Osteocyte (in vitro differentiated cells): ENCODE measurements at regions not wholly inside any gene's neighbourhood (a gene's known extent, or its start where the extent isn't known, plus 50 kb on each side); places are given as distances from the start of the nearest gene placed in this dataset.

ENCODE experiments used
- DNase-seq: peaks from one replicate; pipeline ENCODE4 v3.0.0; 2021; ENCODE audit warnings: mixed read lengths; ENCODE audit not compliant: unreplicated experiment; ENCODE audit errors: extremely low spot score
- H3K27ac Mint-ChIP-seq: one replicate; pipeline ENCODE4 v1.8.0; 2021; ENCODE audit warnings: mild to moderate bottlenecking, mixed read lengths; ENCODE audit not compliant: unreplicated experiment
- H3K27me3 Mint-ChIP-seq: one replicate; pipeline ENCODE4 v1.8.0; 2021; ENCODE audit warnings: mixed read lengths; ENCODE audit not compliant: unreplicated experiment
- H3K36me3 Mint-ChIP-seq: one replicate; pipeline ENCODE4 v1.8.0; 2021; ENCODE audit warnings: mixed read lengths; ENCODE audit not compliant: unreplicated experiment
- H3K4me1 Mint-ChIP-seq: one replicate; pipeline ENCODE4 v1.8.0; 2021; ENCODE audit warnings: mixed read lengths; ENCODE audit not compliant: unreplicated experiment
- H3K4me3 Mint-ChIP-seq: one replicate; pipeline ENCODE4 v1.8.0; 2021; ENCODE audit warnings: mild to moderate bottlenecking, moderate library complexity, mixed read lengths; ENCODE audit not compliant: unreplicated experiment
- H3K9me3 Mint-ChIP-seq: one replicate; pipeline ENCODE4 v1.8.0; 2021; ENCODE audit warnings: mixed read lengths; ENCODE audit not compliant: unreplicated experiment
- TF ChIP-seq, protein P1 (sequence below): fragments of 200-600 bp; sonication (generic); IDR thresholded peaks from 2 replicates; pipeline ENCODE4 v1.5.0; 2021; ENCODE audit warnings: antibody characterized with exemption, mild to moderate bottlenecking, moderate library complexity

GRCh38 chr14:95811813-95812212, 64.8 kb upstream of the TUNAR start:
- Mint-ChIP-seq H3K4me3 (no peak overlapping the region), H3K9me3 (peaks cover 4% of the 10 kb centered on the region), H3K36me3 (no peaks in the 10 kb centered on the region), H3K27me3 (peaks cover 15% of the 10 kb centered on the region), H3K4me1 (no peaks in the 10 kb centered on the region), H3K27ac (no peak overlapping the region)
- DNase-seq, result peak; percentile 32
- TF ChIP-seq, protein P1, sequence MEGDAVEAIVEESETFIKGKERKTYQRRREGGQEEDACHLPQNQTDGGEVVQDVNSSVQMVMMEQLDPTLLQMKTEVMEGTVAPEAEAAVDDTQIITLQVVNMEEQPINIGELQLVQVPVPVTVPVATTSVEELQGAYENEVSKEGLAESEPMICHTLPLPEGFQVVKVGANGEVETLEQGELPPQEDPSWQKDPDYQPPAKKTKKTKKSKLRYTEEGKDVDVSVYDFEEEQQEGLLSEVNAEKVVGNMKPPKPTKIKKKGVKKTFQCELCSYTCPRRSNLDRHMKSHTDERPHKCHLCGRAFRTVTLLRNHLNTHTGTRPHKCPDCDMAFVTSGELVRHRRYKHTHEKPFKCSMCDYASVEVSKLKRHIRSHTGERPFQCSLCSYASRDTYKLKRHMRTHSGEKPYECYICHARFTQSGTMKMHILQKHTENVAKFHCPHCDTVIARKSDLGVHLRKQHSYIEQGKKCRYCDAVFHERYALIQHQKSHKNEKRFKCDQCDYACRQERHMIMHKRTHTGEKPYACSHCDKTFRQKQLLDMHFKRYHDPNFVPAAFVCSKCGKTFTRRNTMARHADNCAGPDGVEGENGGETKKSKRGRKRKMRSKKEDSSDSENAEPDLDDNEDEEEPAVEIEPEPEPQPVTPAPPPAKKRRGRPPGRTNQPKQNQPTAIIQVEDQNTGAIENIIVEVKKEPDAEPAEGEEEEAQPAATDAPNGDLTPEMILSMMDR, result no peak

GRCh38 chr14:95808371-95808770, 68.3 kb upstream of the TUNAR start:
- Mint-ChIP-seq H3K27me3 (peaks cover under 1% of the 10 kb centered on the region), H3K27ac (no peak overlapping the region), H3K9me3 (peaks cover 15% of the 10 kb centered on the region), H3K36me3 (no peaks in the 10 kb centered on the region), H3K4me1 (no peaks in the 10 kb centered on the region), H3K4me3 (no peak overlapping the region)
- DNase-seq, result peak; percentile 53
- TF ChIP-seq, protein P1, result no peak

- Mint-ChIP-seq H3K27me3 (peaks cover 7% of the 10 kb centered on the region), H3K4me1 (no peaks in the 10 kb centered on the region), H3K4me3 (no peak overlapping the region), H3K36me3 (no peaks in the 10 kb centered on the region), H3K9me3 (no peaks in the 10 kb centered on the region), H3K27ac (no peak overlapping the region)
- no peak for DNase-seq
- TF ChIP-seq, protein P1, result no peak
Measured at GRCh38 chr14:95796788-95797187, 79.8 kb upstream of the TUNAR start.

DNA sequence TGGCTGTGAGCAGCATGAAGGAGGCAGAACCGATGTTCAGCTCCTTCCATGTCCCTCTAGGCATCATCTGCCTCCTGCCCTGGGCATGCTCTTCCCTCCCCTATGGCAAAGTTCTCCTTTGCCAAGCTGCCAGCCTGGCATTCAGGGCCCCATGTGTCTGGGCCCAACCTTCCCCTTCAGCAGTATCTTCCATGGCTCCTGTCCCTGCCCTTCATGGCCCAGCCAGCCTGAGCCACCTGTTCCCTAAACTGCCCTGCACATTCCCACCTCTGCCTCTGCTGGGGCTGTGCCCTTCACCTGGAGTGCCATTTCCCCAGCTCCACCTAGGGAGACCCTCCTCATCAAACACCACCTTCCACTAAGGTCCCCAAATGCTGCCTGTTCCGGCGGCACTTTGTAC, 74.0 kb upstream of the TCL1A start:
- TF ChIP-seq, protein P1, result no peak
- Mint-ChIP-seq H3K27ac (no peak overlapping the region), H3K27me3 (no peaks in the 10 kb centered on the region), H3K4me1 (no peaks in the 10 kb centered on the region), H3K36me3 (no peaks in the 10 kb centered on the region), H3K4me3 (no peak overlapping the region), H3K9me3 (peaks cover 4% of the 10 kb centered on the region)
- no peak for DNase-seq

- H3K27ac Mint-ChIP-seq, result no peak overlapping the region
- no peak for DNase-seq
- no peaks in the 10 kb centered on the region for H3K4me1 Mint-ChIP-seq
- H3K36me3 Mint-ChIP-seq, result no peaks in the 10 kb centered on the region
- TF ChIP-seq, protein P1, result no peak
- peaks cover 4% of the 10 kb centered on the region for H3K9me3 Mint-ChIP-seq
- no peaks in the 10 kb centered on the region for H3K27me3 Mint-ChIP-seq
- no peak overlapping the region for H3K4me3 Mint-ChIP-seq
Measured at GRCh38 chr14:95786566-95786965, 72.6 kb upstream of the TCL1A start.
